ENCODE measurements at regions not wholly inside any gene's neighbourhood (a gene's known extent, or its start where the extent isn't known, plus 50 kb on each side); places are given as distances from the start of the nearest gene placed in this dataset.

DNA sequence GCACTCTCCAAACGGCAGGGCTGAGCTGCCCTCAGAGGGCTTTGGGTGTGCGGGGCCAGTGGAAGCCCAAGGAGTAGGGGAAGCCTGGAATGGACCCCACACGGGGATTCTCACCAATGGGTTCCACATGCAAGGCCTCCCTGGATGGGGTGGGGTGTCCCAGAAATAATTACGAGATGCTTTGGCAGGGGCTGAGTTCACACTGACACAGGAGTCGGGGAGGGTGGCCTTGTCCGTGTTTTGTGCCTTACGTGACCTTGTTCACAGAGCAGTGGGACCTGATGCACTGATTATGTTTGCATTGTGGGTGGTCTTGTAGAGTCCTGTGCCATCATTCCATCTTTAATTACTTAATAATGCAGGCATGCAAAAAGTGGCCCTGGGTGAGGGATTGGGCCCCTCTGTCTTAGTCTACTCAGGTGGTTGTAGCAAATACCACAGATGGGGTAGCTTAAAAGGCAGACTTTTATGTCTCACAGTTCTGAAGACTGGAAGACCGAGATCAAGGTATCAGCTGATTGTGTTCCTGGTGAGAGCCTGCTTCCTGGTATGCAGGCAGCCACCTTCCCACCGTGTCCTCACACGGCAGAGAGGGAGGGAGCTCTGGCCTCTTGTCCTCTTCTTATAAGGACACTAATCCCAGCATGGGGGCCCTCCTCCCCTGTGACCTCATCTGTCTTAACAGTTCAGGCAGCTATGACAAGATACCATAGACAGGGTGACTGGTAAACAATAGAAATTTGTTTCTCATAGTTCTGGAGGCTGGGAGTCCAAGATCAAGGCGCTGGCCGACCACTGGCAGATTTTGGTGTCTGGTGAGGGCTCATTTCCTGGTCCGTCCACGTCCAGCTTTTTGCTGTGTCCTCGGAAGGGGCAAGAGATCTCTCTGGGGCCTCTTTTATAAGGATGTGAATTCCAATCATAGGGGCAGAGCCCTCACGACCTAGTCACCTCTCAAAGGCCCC is 239.4 kb downstream of the IRF8 start:
- DNase-seq (ENCODE audit: insufficient read length, low spot score) (no peak), FAIRE-seq (no peak)
- no peak for TF ChIP-seq SPI1 (IDR thresholded peaks at IDR 0.05; ENCODE audit: low read depth, low read length)
- no peak for TF ChIP-seq POLR2A (IDR thresholded peaks at IDR 0.05; ENCODE audit: low read depth, low read length)
- no peak for TF ChIP-seq PAX5 (IDR thresholded peaks at IDR 0.05; ENCODE audit: insufficient read depth, low read length, severe bottlenecking)
- TF ChIP-seq POU2F2 (IDR thresholded peaks at IDR 0.05; ENCODE audit: low read depth, low read length) = no peak
- no peak for TF ChIP-seq POLR2AphosphoS5 (IDR thresholded peaks at IDR 0.05; ENCODE audit: low read depth, low read length)
- TF ChIP-seq TAF1 (IDR thresholded peaks at IDR 0.05; ENCODE audit: low read depth, low read length) = no peak

DNA sequence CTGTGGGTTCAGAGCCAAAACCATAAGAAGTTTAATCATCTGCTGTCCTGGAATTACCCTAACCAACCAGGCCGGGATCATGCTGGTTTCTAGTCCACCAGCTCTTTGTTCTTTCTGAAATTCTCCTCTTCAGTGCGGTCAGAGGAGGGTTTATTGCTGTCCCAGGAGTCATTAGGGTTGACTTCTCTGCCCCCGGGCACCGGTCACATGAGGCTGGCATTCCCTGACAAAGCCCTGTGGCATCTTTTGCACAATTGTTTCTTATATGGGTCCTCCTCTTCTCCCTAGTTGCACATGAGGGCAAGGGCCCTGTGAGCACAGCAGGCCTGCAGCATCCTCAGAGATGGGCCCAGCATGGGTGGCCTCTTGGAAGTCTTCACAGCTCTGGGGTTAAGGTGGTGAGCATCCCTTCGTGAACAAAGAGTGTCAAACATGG is 243.9 kb downstream of the IRF8 start:
- DNase-seq (ENCODE audit: insufficient read length, low spot score) (no peak), FAIRE-seq (no peak)
- TF ChIP-seq PAX5 (IDR thresholded peaks at IDR 0.05; ENCODE audit: insufficient read depth, low read length, severe bottlenecking) (no peak), POLR2AphosphoS5 (IDR thresholded peaks at IDR 0.05; ENCODE audit: low read depth, low read length) (no peak), POLR2A (IDR thresholded peaks at IDR 0.05; ENCODE audit: low read depth, low read length) (no peak), TAF1 (IDR thresholded peaks at IDR 0.05; ENCODE audit: low read depth, low read length) (no peak), SPI1 (IDR thresholded peaks at IDR 0.05; ENCODE audit: low read depth, low read length) (no peak), POU2F2 (IDR thresholded peaks at IDR 0.05; ENCODE audit: low read depth, low read length) (no peak)

DNA sequence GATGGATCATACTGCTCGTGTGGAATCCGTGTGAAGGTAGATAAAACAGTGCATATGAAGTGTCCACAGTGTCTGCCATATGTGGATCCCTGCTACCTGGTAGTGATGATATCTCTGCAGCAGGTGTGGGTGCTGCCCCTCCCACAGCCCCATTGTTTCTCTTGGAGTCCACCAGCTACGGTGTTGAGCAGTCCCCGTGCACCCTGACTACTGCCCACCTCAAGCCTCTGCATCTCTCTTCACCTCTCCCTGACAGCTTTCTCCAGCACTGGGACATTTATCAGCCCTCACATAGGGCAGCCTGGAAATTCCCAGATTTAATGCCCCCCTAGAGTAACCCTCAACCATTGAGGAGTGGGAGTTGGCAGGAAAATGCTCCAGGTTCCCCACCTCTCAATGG is 244.7 kb downstream of the IRF8 start:
- DNase-seq (ENCODE audit: insufficient read length, low spot score) = no peak
- TF ChIP-seq SPI1 (IDR thresholded peaks at IDR 0.05; ENCODE audit: low read depth, low read length) (no peak), PAX5 (IDR thresholded peaks at IDR 0.05; ENCODE audit: insufficient read depth, low read length, severe bottlenecking) (no peak), POU2F2 (IDR thresholded peaks at IDR 0.05; ENCODE audit: low read depth, low read length) (no peak), POLR2AphosphoS5 (IDR thresholded peaks at IDR 0.05; ENCODE audit: low read depth, low read length) (no peak), POLR2A (IDR thresholded peaks at IDR 0.05; ENCODE audit: low read depth, low read length) (no peak), TAF1 (IDR thresholded peaks at IDR 0.05; ENCODE audit: low read depth, low read length) (no peak)
- no peak for FAIRE-seq

DNA sequence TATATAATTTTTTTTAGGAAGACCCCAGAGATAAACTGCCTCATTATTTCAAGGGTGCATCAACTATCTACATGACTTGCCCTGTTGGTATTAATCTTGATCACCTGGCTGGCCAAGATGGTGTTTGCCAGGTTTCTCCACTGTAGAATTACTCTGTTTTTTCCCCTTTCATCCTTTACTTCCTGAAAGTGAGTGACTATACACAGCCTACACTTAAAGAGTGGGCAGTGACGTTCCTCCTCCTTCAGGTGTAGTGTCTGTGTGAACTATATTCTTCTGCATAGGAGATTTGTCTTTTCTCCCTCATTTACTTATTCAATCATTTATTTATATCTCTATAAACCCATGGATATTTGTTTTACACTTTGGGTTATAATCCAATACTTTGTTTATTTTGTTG is 246.7 kb downstream of the IRF8 start:
- TF ChIP-seq POLR2A (IDR thresholded peaks at IDR 0.05; ENCODE audit: low read depth, low read length) (no peak), POLR2AphosphoS5 (IDR thresholded peaks at IDR 0.05; ENCODE audit: low read depth, low read length) (no peak), POU2F2 (IDR thresholded peaks at IDR 0.05; ENCODE audit: low read depth, low read length) (no peak), SPI1 (IDR thresholded peaks at IDR 0.05; ENCODE audit: low read depth, low read length) (no peak), PAX5 (IDR thresholded peaks at IDR 0.05; ENCODE audit: insufficient read depth, low read length, severe bottlenecking) (no peak), TAF1 (IDR thresholded peaks at IDR 0.05; ENCODE audit: low read depth, low read length) (no peak)
- FAIRE-seq = no peak
- no peak for DNase-seq (ENCODE audit: insufficient read length, low spot score)

DNA sequence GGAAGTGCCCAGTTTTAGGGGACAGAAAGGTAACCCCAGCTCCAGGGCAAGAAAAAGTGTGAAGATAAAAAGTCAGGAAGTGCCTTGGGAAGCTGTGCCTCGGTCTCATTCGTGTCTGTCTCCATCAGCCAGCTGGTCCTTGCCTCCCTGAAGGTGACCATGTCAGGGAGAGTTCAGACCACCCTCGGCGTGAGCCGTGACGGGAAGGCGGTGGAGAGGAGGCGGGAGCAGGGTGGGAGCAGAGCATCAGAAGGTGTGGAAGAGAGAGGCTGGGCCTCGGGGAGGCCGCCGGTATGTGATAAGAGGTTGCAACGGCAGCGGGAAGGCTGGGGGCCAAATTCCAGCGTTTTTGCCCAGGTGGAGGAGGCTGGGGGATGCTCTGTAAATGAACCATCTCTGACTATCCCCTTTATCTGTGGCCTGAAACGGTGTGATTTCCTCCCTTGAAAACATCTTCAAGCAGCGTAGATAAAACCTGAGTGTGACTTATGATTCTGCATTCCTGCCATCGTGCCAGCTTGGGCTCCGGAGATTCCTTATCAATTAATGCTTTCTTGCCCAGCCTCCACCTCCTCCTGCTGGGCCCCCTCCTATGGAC is 251.8 kb downstream of the IRF8 start:
- FAIRE-seq (no peak), DNase-seq (ENCODE audit: insufficient read length, low spot score) (no peak)
- TF ChIP-seq PAX5 (IDR thresholded peaks at IDR 0.05; ENCODE audit: insufficient read depth, low read length, severe bottlenecking) = no peak
- no peak for TF ChIP-seq TAF1 (IDR thresholded peaks at IDR 0.05; ENCODE audit: low read depth, low read length)
- TF ChIP-seq SPI1 (IDR thresholded peaks at IDR 0.05; ENCODE audit: low read depth, low read length) = no peak
- TF ChIP-seq POU2F2 (IDR thresholded peaks at IDR 0.05; ENCODE audit: low read depth, low read length) = no peak
- no peak for TF ChIP-seq POLR2AphosphoS5 (IDR thresholded peaks at IDR 0.05; ENCODE audit: low read depth, low read length)
- TF ChIP-seq POLR2A (IDR thresholded peaks at IDR 0.05; ENCODE audit: low read depth, low read length) = no peak

DNA sequence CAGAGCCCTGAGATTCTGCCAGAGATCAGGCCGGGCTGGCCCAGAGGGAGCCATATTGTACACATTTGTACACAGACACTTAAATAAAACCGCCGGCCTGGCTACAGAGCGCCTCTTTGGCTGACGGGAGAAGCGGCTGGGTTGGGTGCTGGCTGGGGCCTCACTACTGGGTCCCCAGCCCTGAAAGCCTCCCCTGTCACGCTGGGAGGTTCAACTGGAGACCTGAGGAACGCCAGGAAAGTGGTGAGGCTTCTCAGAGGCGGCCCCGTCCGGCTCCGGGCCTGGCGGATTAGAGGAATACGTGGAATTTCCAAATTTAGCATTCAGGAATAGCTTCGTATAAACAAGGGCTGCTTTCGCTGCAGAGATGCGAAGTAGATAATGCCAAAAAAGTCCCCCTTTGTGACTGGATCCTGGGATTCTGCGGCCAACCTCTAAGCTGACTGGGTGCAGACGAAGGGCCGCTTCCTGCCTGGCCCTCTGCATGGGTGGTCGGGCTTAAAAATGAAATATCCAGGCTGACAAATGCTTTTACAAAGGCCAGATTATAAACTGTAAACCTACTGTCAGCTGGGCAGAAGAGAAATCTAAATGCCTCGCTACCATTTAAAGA is 252.4 kb downstream of the IRF8 start:
- FAIRE-seq (no peak), DNase-seq (ENCODE audit: insufficient read length, low spot score) (no peak)
- TF ChIP-seq POLR2A (IDR thresholded peaks at IDR 0.05; ENCODE audit: low read depth, low read length) = no peak
- TF ChIP-seq PAX5 (IDR thresholded peaks at IDR 0.05; ENCODE audit: insufficient read depth, low read length, severe bottlenecking) = no peak
- no peak for TF ChIP-seq POU2F2 (IDR thresholded peaks at IDR 0.05; ENCODE audit: low read depth, low read length)
- no peak for TF ChIP-seq SPI1 (IDR thresholded peaks at IDR 0.05; ENCODE audit: low read depth, low read length)
- TF ChIP-seq POLR2AphosphoS5 (IDR thresholded peaks at IDR 0.05; ENCODE audit: low read depth, low read length) = no peak
- TF ChIP-seq TAF1 (IDR thresholded peaks at IDR 0.05; ENCODE audit: low read depth, low read length) = no peak

DNA sequence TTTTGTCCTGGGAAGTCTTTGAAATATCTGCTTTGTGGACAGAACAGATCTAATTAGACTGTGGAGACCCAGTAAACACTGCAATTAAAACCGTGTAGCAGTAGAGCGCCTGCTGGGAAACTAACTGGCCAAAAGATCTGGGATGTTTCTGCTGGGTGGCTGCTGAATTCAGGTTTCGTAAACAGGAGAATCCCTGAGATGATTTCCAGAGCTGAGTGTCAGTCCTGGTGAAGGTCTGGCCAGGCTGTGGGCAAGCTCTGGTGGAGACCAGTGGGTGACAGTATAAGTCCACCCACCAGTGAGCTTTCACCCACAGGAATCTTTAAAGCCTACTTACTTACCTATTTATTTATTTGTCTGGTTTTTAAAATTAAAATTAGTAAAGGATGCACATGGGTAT is 257.2 kb downstream of the IRF8 start:
- FAIRE-seq = no peak
- no peak for DNase-seq (ENCODE audit: insufficient read length, low spot score)
- TF ChIP-seq TAF1 (IDR thresholded peaks at IDR 0.05; ENCODE audit: low read depth, low read length) = no peak
- TF ChIP-seq PAX5 (IDR thresholded peaks at IDR 0.05; ENCODE audit: insufficient read depth, low read length, severe bottlenecking) = no peak
- TF ChIP-seq POLR2AphosphoS5 (IDR thresholded peaks at IDR 0.05; ENCODE audit: low read depth, low read length) = no peak
- no peak for TF ChIP-seq POU2F2 (IDR thresholded peaks at IDR 0.05; ENCODE audit: low read depth, low read length)
- no peak for TF ChIP-seq SPI1 (IDR thresholded peaks at IDR 0.05; ENCODE audit: low read depth, low read length)
- no peak for TF ChIP-seq POLR2A (IDR thresholded peaks at IDR 0.05; ENCODE audit: low read depth, low read length)

DNA sequence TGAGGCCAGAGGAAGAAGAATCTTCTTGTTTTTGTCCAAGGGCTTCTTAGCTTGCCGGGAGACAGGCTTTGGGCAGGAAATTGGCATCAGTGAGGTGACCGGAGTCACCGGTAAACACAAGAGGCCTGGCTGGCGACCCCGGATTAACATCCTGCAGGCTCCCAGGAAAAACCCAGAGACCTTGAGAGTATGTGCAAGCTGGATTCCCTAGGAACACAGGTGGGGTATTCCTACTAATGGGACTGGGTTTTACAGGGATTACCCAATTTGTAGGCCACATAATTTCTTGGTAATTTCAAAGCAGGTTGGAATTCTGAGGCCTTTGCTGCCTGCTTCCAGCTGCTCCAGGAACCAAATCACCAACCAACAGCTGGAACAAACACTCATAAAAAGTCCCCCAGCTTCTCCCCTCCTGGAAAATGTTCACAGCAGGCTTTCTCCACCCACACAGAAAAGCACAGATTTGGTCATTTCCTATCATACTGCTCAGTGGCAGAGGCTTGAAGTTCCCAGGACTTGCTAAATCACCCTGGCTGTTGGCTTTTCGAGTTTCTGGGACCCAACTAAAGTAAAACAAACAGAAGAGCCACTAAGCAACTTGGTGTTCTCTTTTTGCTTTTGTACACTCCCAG is 258.8 kb downstream of the IRF8 start:
- FAIRE-seq (no peak), DNase-seq (ENCODE audit: insufficient read length, low spot score) (no peak)
- TF ChIP-seq SPI1 (IDR thresholded peaks at IDR 0.05; ENCODE audit: low read depth, low read length) = no peak
- TF ChIP-seq POLR2AphosphoS5 (IDR thresholded peaks at IDR 0.05; ENCODE audit: low read depth, low read length) = no peak
- no peak for TF ChIP-seq TAF1 (IDR thresholded peaks at IDR 0.05; ENCODE audit: low read depth, low read length)
- TF ChIP-seq POLR2A (IDR thresholded peaks at IDR 0.05; ENCODE audit: low read depth, low read length) = no peak
- TF ChIP-seq PAX5 (IDR thresholded peaks at IDR 0.05; ENCODE audit: insufficient read depth, low read length, severe bottlenecking) = no peak
- TF ChIP-seq POU2F2 (IDR thresholded peaks at IDR 0.05; ENCODE audit: low read depth, low read length) = no peak
